ENCODE measurements at regions not wholly inside any gene's neighbourhood (a gene's known extent, or its start where the extent isn't known, plus 50 kb on each side); places are given as distances from the start of the nearest gene placed in this dataset.

DNA sequence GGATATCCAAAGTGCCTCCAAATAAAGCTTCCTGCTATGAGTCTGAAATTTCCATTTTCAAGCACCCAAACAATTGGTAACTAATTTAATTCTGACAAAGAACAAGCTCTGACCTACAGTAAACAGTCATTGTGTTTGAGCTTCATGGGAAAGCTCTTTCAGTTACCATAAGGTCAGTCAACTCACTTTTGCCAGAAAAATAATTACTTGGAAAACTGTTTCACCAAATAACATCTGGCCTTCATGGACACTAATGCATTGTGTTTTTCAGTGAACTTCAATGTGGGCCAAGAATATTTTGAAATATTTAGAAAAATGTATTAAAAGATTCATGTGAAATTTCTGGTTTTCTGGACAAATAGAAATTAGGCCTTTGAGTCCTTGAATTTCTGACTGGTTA is 369.9 kb downstream of the GALR1 start:
- H3K27ac ChIP-seq (ENCODE audit: extremely low read length, insufficient read depth, low read length) = no peak overlapping the region
- in situ Hi-C loops (cut with HindIII; ENCODE audit: extremely low pct_ligation_motif_present, low pct_unique_long_range_greater_than_20kb) (no loop called here), intact Hi-C loops (cut with micrococcal nuclease; ENCODE audit: unreplicated experiment) (no loop called here)
- no peak overlapping the region for H3K9ac ChIP-seq (ENCODE audit: insufficient read depth, low read depth, low read length)
- ATAC-seq (no peak), DNase-seq (ENCODE audit: low spot score) (no peak), FAIRE-seq (no peak)
- no peaks in the 10 kb centered on the region for H3K4me1 ChIP-seq (ENCODE audit: insufficient read depth, low read length)
- no peaks in the 10 kb centered on the region for H3K36me3 ChIP-seq (replicated peaks in 1 of 2; ENCODE audit: control insufficient read depth in 1 of 2, insufficient read depth in 2 of 2, low read length in 2 of 2)
- no TSS peak for BruUV-seq (replicated peaks)
- no peaks in the 10 kb centered on the region; a peak in 1 of 5 replicates for H3K27me3 ChIP-seq (ENCODE audit: control insufficient read depth in 1 of 2, insufficient read depth in 2 of 2, low read length in 2 of 2)
- no peaks in the 10 kb centered on the region for H3K9me3 ChIP-seq (ENCODE audit: low read length)
- H3K4me2 ChIP-seq (ENCODE audit: low read depth, low read length) = no peak overlapping the region
- no peak overlapping the region for H2AFZ ChIP-seq (ENCODE audit: low read length)
- ChIA-PET POLR2A (no interaction called here), CTCF (ENCODE audit: low intra/inter-chr PET ratio, low total read pairs) (no interaction called here)
- TF ChIP-seq, protein P1, sequence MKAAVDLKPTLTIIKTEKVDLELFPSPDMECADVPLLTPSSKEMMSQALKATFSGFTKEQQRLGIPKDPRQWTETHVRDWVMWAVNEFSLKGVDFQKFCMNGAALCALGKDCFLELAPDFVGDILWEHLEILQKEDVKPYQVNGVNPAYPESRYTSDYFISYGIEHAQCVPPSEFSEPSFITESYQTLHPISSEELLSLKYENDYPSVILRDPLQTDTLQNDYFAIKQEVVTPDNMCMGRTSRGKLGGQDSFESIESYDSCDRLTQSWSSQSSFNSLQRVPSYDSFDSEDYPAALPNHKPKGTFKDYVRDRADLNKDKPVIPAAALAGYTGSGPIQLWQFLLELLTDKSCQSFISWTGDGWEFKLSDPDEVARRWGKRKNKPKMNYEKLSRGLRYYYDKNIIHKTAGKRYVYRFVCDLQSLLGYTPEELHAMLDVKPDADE (CRISPR knock-in tag; IDR thresholded peaks at IDR 0.05) = no peak
- no peak for TF ChIP-seq MAFG (CRISPR knock-in tag; IDR thresholded peaks at IDR 0.05)
- no peak for TF ChIP-seq GPN1 (CRISPR knock-in tag; IDR thresholded peaks at IDR 0.05; ENCODE audit: borderline replicate concordance)
- no peak for TF ChIP-seq ARHGAP35 (CRISPR knock-in tag; IDR thresholded peaks at IDR 0.05; ENCODE audit: borderline replicate concordance)
- TF ChIP-seq CENPT (CRISPR knock-in tag; IDR thresholded peaks at IDR 0.05; ENCODE audit: low read depth) = no peak
- no peak for TF ChIP-seq ZNF124 (CRISPR knock-in tag; IDR thresholded peaks at IDR 0.05)
- no peak for TF ChIP-seq U2AF1 (optimal IDR thresholded peaks at IDR 0.05; ENCODE audit: low read depth, low read length)
- no peak for TF ChIP-seq ZNF556 (CRISPR knock-in tag; IDR thresholded peaks at IDR 0.05; ENCODE audit: borderline replicate concordance)
- no peak for TF ChIP-seq CREM (IDR thresholded peaks at IDR 0.05)
- TF ChIP-seq CREM (CRISPR knock-in tag; IDR thresholded peaks at IDR 0.05) = no peak
- TF ChIP-seq ZNF354B (CRISPR knock-in tag; IDR thresholded peaks at IDR 0.05) = no peak
- TF ChIP-seq ZNF670 (CRISPR knock-in tag; IDR thresholded peaks at IDR 0.05; ENCODE audit: borderline replicate concordance) = no peak
- TF ChIP-seq ZNF382 (CRISPR knock-in tag; IDR thresholded peaks at IDR 0.05; ENCODE audit: borderline replicate concordance) = no peak
- no peak overlapping the region for H3K4me3 ChIP-seq (replicated peaks in 1 of 3; ENCODE audit: insufficient read depth in 1 of 3, low read depth in 2 of 3, low read length in 3 of 3)
- no peaks in the 10 kb centered on the region for H3K79me2 ChIP-seq (ENCODE audit: insufficient read depth, low read length)
- H4K20me1 ChIP-seq (ENCODE audit: insufficient read depth, low read length) = no peaks in the 10 kb centered on the region

Measured in HepG2 (cell line).